Endothelial cell (in vitro differentiated cells): ENCODE measurements at regions not wholly inside any gene's neighbourhood (a gene's known extent, or its start where the extent isn't known, plus 50 kb on each side); places are given as distances from the start of the nearest gene placed in this dataset.

Experiments used
- DNase-seq: peaks from one replicate; pipeline ENCODE4 v3.0.0; 2021; ENCODE audit warnings: low spot score
- H3K27ac Mint-ChIP-seq: one replicate; pipeline ENCODE4 v1.8.0; 2021; ENCODE audit warnings: mixed read lengths, inconsistent platforms; ENCODE audit not compliant: unreplicated experiment
- H3K27me3 Mint-ChIP-seq: one replicate; pipeline ENCODE4 v1.8.0; 2021; ENCODE audit warnings: mild to moderate bottlenecking, moderate library complexity, mixed read lengths, inconsistent platforms; ENCODE audit not compliant: unreplicated experiment
- H3K36me3 Mint-ChIP-seq: one replicate; pipeline ENCODE4 v1.8.0; 2021; ENCODE audit warnings: mild to moderate bottlenecking, low read depth, mixed read lengths, inconsistent platforms; ENCODE audit not compliant: unreplicated experiment
- H3K4me1 Mint-ChIP-seq: one replicate; pipeline ENCODE4 v1.8.0; 2021; ENCODE audit warnings: mild to moderate bottlenecking, mixed read lengths, inconsistent platforms; ENCODE audit not compliant: unreplicated experiment
- H3K4me3 Mint-ChIP-seq: one replicate; pipeline ENCODE4 v1.8.0; 2021; ENCODE audit warnings: mild to moderate bottlenecking, mixed read lengths, inconsistent platforms; ENCODE audit not compliant: unreplicated experiment
- H3K9me3 Mint-ChIP-seq: one replicate; pipeline ENCODE4 v1.8.0; 2021; ENCODE audit warnings: mixed read lengths, inconsistent platforms; ENCODE audit not compliant: unreplicated experiment
- CTCF ChIP-seq: fragments of 200-600 bp; sonication (generic); IDR thresholded peaks from one replicate; pipeline ENCODE4 v1.5.0; 2021; ENCODE audit warnings: antibody characterized with exemption; ENCODE audit not compliant: unreplicated experiment

DNA sequence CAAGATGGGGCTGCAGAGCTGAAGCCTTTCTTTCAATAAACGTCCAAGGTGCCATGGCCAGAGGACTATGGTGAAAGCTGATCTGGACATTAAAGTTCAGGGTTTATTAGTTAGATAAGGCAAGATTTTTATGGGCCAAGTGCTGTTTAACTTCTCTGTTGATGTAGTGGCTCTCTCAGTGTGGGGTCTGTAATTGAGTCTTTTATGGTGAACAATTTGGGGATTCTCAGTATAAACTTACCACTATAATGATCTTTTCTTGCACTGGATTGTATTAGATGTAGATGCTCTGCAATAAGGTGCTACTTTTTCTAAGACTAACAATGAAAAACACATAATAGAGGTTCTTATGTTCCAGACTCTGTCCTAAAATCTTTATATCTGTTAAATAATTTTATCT is 190.1 kb upstream of the KLF12 start:
- Mint-ChIP-seq H3K4me3 (no peak overlapping the region), H3K27ac (no peak overlapping the region), H3K9me3 (no peaks in the 10 kb centered on the region), H3K36me3 (no peaks in the 10 kb centered on the region), H3K27me3 (no peaks in the 10 kb centered on the region), H3K4me1 (no peaks in the 10 kb centered on the region)
- no peak for TF ChIP-seq CTCF
- DNase-seq: no peak

DNA sequence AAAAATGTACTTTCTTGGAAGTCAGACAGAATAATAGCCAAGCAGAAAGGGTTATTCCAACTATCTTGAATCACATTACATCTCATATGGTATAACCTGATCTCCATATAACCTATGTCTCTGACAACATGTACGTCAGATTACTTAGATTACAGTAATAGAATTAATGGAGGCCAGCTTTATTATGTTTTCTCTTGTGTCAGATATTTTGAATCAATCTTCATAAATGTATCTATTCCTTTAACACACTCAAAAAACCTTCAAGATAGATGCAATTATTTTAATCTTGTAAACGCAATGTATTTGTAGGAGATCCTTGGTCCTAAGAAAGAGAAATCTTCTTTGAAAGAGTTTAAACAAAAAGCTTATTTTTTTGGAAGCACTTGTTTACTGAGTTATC is 188.4 kb upstream of the KLF12 start:
- H3K9me3 Mint-ChIP-seq: no peaks in the 10 kb centered on the region
- TF ChIP-seq CTCF: no peak
- DNase-seq: no peak
- H3K27me3 Mint-ChIP-seq: no peaks in the 10 kb centered on the region
- H3K4me1 Mint-ChIP-seq: no peaks in the 10 kb centered on the region
- H3K36me3 Mint-ChIP-seq: no peaks in the 10 kb centered on the region
- no peak overlapping the region for H3K27ac Mint-ChIP-seq
- no peak overlapping the region for H3K4me3 Mint-ChIP-seq

DNA sequence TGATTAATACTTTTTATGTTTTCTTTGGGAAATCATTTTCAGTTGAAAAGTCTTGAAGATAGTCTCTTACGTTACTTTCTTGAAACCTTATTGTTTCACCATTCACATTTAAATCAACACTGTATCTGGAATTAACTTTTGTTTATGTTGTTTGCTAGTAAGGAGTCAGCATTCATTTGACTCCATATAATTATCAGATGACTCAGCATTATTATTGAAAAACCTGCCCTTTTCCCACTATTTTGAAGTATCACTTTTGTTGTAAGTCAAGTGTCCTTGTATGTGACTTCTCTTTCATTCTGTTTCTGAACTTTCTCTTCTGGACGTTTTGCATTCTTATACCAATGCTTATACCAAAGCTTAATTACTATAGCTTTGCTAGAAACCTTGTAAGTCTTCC is 186.1 kb upstream of the KLF12 start:
- Mint-ChIP-seq H3K27me3 (no peaks in the 10 kb centered on the region), H3K9me3 (no peaks in the 10 kb centered on the region), H3K27ac (no peak overlapping the region), H3K4me3 (no peak overlapping the region), H3K4me1 (no peaks in the 10 kb centered on the region), H3K36me3 (no peaks in the 10 kb centered on the region)
- DNase-seq: no peak
- TF ChIP-seq CTCF: no peak

GRCh38 chr13:74316547-74316946 is 182.3 kb upstream of the KLF12 start:
- no peak for DNase-seq
- no peak overlapping the region for H3K4me3 Mint-ChIP-seq
- H3K4me1 Mint-ChIP-seq: no peaks in the 10 kb centered on the region
- H3K27me3 Mint-ChIP-seq: no peaks in the 10 kb centered on the region
- no peak for TF ChIP-seq CTCF
- H3K27ac Mint-ChIP-seq: no peak overlapping the region
- no peaks in the 10 kb centered on the region for H3K36me3 Mint-ChIP-seq
- no peaks in the 10 kb centered on the region for H3K9me3 Mint-ChIP-seq

GRCh38 chr13:74306496-74306895 is 172.3 kb upstream of the KLF12 start:
- TF ChIP-seq CTCF: no peak
- peaks cover 3% of the 10 kb centered on the region for H3K27me3 Mint-ChIP-seq
- DNase-seq: no peak

More at GRCh38 chr13:74306496-74306895, 172.3 kb upstream of the KLF12 start:
- no peak overlapping the region for H3K27ac Mint-ChIP-seq
- H3K36me3 Mint-ChIP-seq: no peaks in the 10 kb centered on the region
- H3K4me3 Mint-ChIP-seq: no peak overlapping the region
- H3K4me1 Mint-ChIP-seq: no peaks in the 10 kb centered on the region
- no peaks in the 10 kb centered on the region for H3K9me3 Mint-ChIP-seq
